Tibial artery (tissue), 4 donors: ENCODE measurements at regions not wholly inside any gene's neighbourhood (a gene's known extent, or its start where the extent isn't known, plus 50 kb on each side); places are given as distances from the start of the nearest gene placed in this dataset.
"Not testable (repeated sequence)": the region's sequence is repeated elsewhere in the genome, so short reads cannot be mapped to it uniquely, and the experiment has no call there.

Experiments
- DNase-seq, 2 donors: peaks; one replicate each; pipeline ENCODE4 v3.0.0-alpha.2; 2019
- H3K27ac ChIP-seq, 2 donors: fragments of 200-600 bp; sonication (generic) in 1 of 2; 1 replicate in 1 of 2; 2 replicates in 1 of 2; pipeline ENCODE4 v1.5.1; 2018 to 2019; ENCODE audit warnings: mild to moderate bottlenecking in 1 of 2
- H3K27me3 ChIP-seq, 2 donors: fragments of 200-600 bp; sonication (generic) in 1 of 2; one replicate each; pipeline versions ENCODE4 v1.5.1 to v1.6.0; 2016 to 2019
- H3K36me3 ChIP-seq, 3 donors: fragments of 200-600 bp; sonication (generic) in 2 of 3; one replicate each; pipeline ENCODE4 v1.5.1; 2016 to 2019; ENCODE audit warnings: mild to moderate bottlenecking in 2 of 3
- H3K4me1 ChIP-seq, 4 donors: fragments of 200-600 bp; sonication (generic) in 2 of 4; 1 replicate in 3 of 4; 2 replicates in 1 of 4; pipeline ENCODE4 v1.5.1; 2016 to 2019
- H3K4me3 ChIP-seq, 2 donors: fragments of 200-600 bp; sonication (generic) in 1 of 2; 1 replicate in 1 of 2; 2 replicates in 1 of 2; pipeline ENCODE4 v1.5.1; 2018 to 2019; ENCODE audit warnings: mild to moderate bottlenecking in 2 of 2
- H3K9me3 ChIP-seq, 3 donors: fragments of 200-600 bp; sonication (generic) in 1 of 3; one replicate each; pipeline ENCODE4 v1.5.1; 2016 to 2019
- intact Hi-C: fragments of 100-400 bp; cut with DNase I; formaldehyde crosslinking; loops from one replicate; pipeline ENCODE4 v1.15.0; 2023; ENCODE audit warnings: low total_unique reads
- TF ChIP-seq, protein P1 (sequence below), 2 experiments: fragments of 200-600 bp in 1 of 2; fragments of 450-650 bp in 1 of 2; IDR thresholded peaks; one replicate each; pipeline ENCODE4 v1.5.1; 2017 to 2019; ENCODE audit warnings: antibody characterized with exemption in 2 of 2, mild to moderate bottlenecking in 1 of 2, moderate library complexity in 1 of 2

DNA sequence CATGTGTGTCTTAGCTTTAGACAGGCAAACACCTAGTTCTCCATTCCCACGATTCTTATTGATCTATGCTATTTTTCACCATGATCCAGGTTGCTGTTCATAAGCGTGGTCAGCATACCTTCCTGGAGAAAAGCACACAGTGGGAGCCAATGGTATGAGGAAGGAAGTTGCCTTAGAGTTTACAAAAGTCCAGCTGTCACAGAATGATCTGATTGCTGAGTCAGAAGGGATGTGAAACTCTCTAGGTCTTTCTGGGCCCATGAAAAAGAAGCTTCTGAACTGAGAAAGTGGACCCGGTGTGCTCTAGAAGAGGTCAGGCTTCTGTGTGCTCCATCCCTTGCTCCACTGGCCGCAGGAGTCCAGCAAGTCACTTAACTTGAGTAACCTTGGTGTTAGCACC is 71.0 kb upstream of the CCL1 start:
- TF ChIP-seq, protein P1, sequence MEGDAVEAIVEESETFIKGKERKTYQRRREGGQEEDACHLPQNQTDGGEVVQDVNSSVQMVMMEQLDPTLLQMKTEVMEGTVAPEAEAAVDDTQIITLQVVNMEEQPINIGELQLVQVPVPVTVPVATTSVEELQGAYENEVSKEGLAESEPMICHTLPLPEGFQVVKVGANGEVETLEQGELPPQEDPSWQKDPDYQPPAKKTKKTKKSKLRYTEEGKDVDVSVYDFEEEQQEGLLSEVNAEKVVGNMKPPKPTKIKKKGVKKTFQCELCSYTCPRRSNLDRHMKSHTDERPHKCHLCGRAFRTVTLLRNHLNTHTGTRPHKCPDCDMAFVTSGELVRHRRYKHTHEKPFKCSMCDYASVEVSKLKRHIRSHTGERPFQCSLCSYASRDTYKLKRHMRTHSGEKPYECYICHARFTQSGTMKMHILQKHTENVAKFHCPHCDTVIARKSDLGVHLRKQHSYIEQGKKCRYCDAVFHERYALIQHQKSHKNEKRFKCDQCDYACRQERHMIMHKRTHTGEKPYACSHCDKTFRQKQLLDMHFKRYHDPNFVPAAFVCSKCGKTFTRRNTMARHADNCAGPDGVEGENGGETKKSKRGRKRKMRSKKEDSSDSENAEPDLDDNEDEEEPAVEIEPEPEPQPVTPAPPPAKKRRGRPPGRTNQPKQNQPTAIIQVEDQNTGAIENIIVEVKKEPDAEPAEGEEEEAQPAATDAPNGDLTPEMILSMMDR (IDR thresholded peaks at IDR 0.05), result no peak
- H3K36me3 ChIP-seq, result no peaks in the 10 kb centered on the region
- no peak overlapping the region for H3K4me3 ChIP-seq
- no peak overlapping the region for H3K27ac ChIP-seq
- H3K4me1 ChIP-seq, result no peaks in the 10 kb centered on the region
- no peak for DNase-seq
- no peaks in the 10 kb centered on the region for H3K9me3 ChIP-seq
- intact Hi-C loops, result no loop called here
- H3K27me3 ChIP-seq, result peaks cover 0 to 16% of the 10 kb centered on the region in 2 donors

DNA sequence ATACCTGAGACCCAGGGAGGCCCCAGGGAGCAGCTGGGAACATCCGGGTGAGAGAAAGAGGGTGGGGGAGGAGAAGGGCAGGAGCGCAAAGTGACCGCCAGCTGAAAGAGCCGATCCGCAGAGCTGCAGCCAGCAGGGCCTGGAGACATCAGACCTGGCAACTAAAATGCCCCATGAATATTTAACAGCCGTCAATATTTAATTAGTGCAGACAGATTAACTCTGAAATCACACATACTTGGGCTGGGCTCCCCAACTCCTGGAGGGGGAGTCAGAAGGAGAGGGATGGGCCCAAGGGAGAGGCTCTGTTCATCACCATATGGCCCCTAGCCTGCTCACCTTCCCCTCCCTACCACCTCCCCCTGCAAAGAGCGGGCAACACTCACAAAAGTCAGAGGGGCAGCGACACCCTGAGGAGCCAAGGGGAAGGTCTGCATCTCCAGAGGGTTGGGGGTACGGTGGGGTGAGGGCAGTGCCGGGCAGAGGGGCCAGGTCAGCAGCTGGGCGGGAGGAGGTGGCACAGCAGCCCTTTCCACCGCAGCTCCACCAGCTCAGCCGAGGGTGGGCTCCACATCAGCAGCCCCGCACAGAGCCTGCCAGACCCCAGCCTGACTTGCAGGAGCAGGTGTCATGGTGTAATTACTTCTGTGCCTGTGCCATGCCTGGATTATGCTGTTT is 61.9 kb upstream of the CCL1 start:
- DNase-seq, result no peak
- Histone ChIP-seq H3K4me3 (no peak overlapping the region), H3K9me3 (no peaks in the 10 kb centered on the region), H3K4me1 (no peaks in the 10 kb centered on the region), H3K27me3 (peaks cover 0 to 42% of the 10 kb centered on the region in 2 donors), H3K36me3 (no peaks in the 10 kb centered on the region), H3K27ac (no peak overlapping the region)
- intact Hi-C loops, result loop anchor here (5.0 kb wide), 1 partner anchor 212 kb away; no protein-coding TSS in a partner anchor
- TF ChIP-seq, protein P1 (IDR thresholded peaks at IDR 0.05), result no peak

DNA sequence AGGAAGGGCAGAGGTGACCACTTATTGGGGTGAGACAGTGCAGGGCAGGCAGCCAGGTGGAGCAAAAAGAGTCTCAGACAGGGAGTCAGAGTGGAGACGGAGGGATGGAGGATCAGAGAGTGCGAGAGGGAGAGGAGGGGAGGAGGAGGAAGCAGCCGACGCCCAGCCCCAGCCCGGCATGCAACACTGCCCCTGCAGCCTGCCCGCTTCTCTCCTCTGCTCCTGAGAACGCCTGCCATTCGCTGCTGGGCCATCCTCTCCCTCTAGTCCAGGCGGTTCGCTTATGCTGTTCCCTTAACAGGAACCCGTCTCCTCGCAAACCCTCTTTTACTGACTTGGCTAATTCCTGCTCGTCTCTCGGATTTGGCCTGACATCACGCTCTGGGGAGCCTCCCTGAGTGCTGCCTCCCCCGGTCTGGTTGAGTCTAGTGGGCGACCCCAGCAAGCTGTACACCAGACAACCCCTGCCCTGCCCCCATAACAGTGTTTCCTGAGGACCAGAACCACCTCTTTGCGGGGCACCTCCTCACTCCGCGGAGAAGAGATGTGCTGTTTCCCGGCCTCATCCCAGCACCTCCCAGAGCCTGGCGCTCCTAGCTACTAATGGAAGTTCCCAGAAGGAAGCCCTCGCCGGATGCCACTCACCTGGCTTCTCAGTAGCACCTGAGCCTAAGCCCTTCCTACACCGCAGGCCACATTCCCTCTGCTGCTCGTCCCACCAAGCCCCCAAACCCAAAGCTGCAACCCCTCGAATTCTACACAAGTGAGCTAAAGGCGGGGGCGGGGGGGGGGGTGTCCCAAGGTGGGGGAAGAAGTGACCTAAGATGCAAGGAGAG is 61.2 kb upstream of the CCL1 start:
- no peaks in the 10 kb centered on the region for H3K9me3 ChIP-seq
- H3K4me1 ChIP-seq, result no peaks in the 10 kb centered on the region
- intact Hi-C loops, result loop anchor here (5.0 kb wide), 1 partner anchor 213 kb away; no protein-coding TSS in a partner anchor
- H3K27me3 ChIP-seq, result peaks cover 0 to 48% of the 10 kb centered on the region in 2 donors
- no peak for DNase-seq
- H3K36me3 ChIP-seq, result no peaks in the 10 kb centered on the region
- TF ChIP-seq, protein P1 (IDR thresholded peaks at IDR 0.05), result no peak
- no peak overlapping the region for H3K27ac ChIP-seq
- H3K4me3 ChIP-seq, result no peak overlapping the region

DNA sequence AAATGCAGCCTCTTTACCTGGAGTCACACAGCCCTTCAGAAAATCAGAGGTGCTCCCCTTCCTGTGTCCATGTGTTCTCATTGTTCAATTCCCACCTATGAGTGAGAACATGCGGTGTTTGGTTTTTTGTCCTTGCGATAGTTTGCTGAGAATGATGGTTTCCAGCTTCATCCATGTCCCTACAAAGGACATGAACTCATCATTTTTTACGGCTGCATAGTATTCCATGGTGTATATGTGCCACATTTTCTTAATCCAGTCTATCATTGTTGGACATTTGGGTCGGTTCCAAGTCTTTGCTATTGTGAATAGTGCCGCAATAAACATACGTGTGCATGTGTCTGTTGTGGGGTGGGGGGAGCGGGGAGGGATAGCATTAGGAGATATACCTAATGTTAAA is 60.3 kb upstream of the CCL1 start:
- H3K36me3 ChIP-seq, H3K27ac ChIP-seq, H3K4me3 ChIP-seq, DNase-seq, H3K4me1 ChIP-seq, H3K9me3 ChIP-seq: not testable (repeated sequence)
- intact Hi-C loops, result loop anchor here (5.0 kb wide), 1 partner anchor 214 kb away; no protein-coding TSS in a partner anchor
- peaks cover 0 to 57% of the 10 kb centered on the region in 2 donors for H3K27me3 ChIP-seq

DNA sequence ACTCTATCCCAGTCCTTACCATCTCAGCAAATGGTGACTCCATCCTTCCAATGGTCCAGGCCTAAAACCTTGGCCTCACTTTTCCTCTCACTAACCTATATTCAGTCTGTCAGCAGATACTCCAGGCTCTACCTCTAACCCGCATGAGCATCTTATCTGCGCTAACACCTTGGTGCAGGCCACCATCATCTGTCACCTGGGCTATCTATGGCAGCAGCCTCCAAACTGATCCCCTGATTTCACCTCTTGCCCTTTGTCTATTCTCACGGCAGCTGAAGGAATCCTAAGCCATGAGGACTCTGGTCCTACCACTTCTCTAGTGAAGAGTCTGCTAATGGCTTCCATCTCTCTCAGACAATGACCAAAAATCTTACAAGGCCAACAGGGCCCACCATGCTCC is 57.9 kb upstream of the CCL1 start:
- H3K9me3 ChIP-seq, result no peaks in the 10 kb centered on the region
- DNase-seq, result no peak
- H3K27ac ChIP-seq, result no peak overlapping the region
- peaks cover 0 to 66% of the 10 kb centered on the region in 2 donors for H3K27me3 ChIP-seq
- H3K4me1 ChIP-seq, result no peaks in the 10 kb centered on the region
- intact Hi-C loops, result loop anchor here (5.0 kb wide), 1 partner anchor 216 kb away; no protein-coding TSS in a partner anchor
- TF ChIP-seq, protein P1 (IDR thresholded peaks at IDR 0.05), result no peak
- H3K4me3 ChIP-seq, result no peak overlapping the region
- H3K36me3 ChIP-seq, result no peaks in the 10 kb centered on the region

DNA sequence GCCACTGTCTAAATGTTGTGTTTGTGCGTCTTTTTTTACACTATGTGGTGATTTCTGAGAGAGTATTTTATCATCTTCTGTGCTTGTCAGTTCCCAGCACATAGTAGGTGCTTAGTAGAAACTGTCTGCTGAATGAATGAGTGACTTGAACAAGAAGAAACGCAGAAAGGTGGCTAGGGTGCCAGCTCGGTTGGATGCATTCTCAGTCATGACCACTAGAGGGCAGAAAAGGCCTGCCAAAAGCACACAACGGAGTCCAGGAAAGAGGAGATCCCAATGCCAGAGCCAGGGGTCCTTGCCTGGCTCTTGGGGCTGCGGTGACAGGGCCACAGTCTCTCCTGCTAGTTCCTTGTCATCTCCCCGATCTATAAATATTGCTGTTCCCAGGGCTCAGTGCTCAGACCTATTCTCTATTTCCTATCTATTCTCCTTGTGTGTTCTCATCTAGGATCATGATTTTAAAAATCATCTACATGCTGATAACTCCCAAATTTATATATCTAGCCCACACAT is 57.3 kb upstream of the CCL1 start:
- H3K4me3 ChIP-seq, result no peak overlapping the region
- H3K9me3 ChIP-seq, result no peaks in the 10 kb centered on the region
- H3K27me3 ChIP-seq, result peaks cover 0 to 70% of the 10 kb centered on the region in 2 donors
- H3K27ac ChIP-seq, result no peak overlapping the region
- no peaks in the 10 kb centered on the region for H3K4me1 ChIP-seq
- H3K36me3 ChIP-seq, result no peaks in the 10 kb centered on the region
- intact Hi-C loops, result loop anchor here (5.0 kb wide), 1 partner anchor 217 kb away; no protein-coding TSS in a partner anchor
- DNase-seq, result peak in 1 of 2 donors; percentile 59
- TF ChIP-seq, protein P1 (IDR thresholded peaks at IDR 0.05), result peak; percentile 89 to 92
